Caco-2 (cell line): ENCODE measurements at regions not wholly inside any gene's neighbourhood (a gene's known extent, or its start where the extent isn't known, plus 50 kb on each side); places are given as distances from the start of the nearest gene placed in this dataset.

Source experiments
- BruUV-seq: library from RNA; stranded (reverse); fragments of 400-500 nt; replicated peaks from 2 replicates; lab custom pipeline; 2021; lab: Mats Ljungman, UMichigan
- CTCF ChIA-PET: fragments of 300-600 bp; sonication (Branson Sonifier 250); formaldehyde crosslinking; loops from one replicate; lab custom pipeline; 2022; ENCODE audit warnings: antibody characterized with exemption; lab: Charles Lee
- POLR2A ChIA-PET: fragments of 300-600 bp; sonication (Branson Sonifier 250); formaldehyde crosslinking; loops from one replicate; lab custom pipeline; 2022; ENCODE audit warnings: antibody characterized with exemption; lab: Charles Lee
- DNase-seq, 2 experiments: peaks; one replicate each; pipeline versions ENCODE4 v3.0.0 to v3.0.0-alpha.2; 2020 to 2022
- H3K27me3 ChIP-seq: replicated peaks from 2 replicates; pipeline ENCODE4 v1.6.0; 2011; ENCODE audit warnings: low read length; ENCODE audit not compliant: control insufficient read depth, insufficient read depth
- H3K36me3 ChIP-seq: 2 replicates; pipeline ENCODE4 v1.5.1; 2011; ENCODE audit warnings: low read length; ENCODE audit not compliant: control insufficient read depth, insufficient read depth
- H3K4me1 ChIP-seq: fragments of 250-450 bp; sonication (Bioruptor Pico); 2 replicates; pipeline ENCODE4 v1.5.1; 2020; ENCODE audit warnings: mild to moderate bottlenecking
- H3K4me3 ChIP-seq: 2 replicates; pipeline ENCODE4 v1.5.1; 2011; ENCODE audit warnings: low read depth, mild to moderate bottlenecking, control low read depth, low read length
- H3K9me3 ChIP-seq: fragments of 250-450 bp; sonication (Bioruptor Pico); 2 replicates; pipeline ENCODE4 v1.5.1; 2020; ENCODE audit warnings: mild to moderate bottlenecking, moderate library complexity
- H3K27ac Mint-ChIP-seq: one replicate; pipeline ENCODE4 v1.8.0; 2022; ENCODE audit warnings: mixed read lengths; ENCODE audit not compliant: unreplicated experiment
- H3K27me3 Mint-ChIP-seq: one replicate; pipeline ENCODE4 v1.8.0; 2022; ENCODE audit warnings: mixed read lengths; ENCODE audit not compliant: insufficient read depth, unreplicated experiment
- H3K36me3 Mint-ChIP-seq: one replicate; pipeline ENCODE4 v1.8.0; 2022; ENCODE audit warnings: mild to moderate bottlenecking, mixed read lengths; ENCODE audit not compliant: insufficient read depth, unreplicated experiment
- H3K4me1 Mint-ChIP-seq: one replicate; pipeline ENCODE4 v1.8.0; 2022; ENCODE audit warnings: low read depth, mixed read lengths; ENCODE audit not compliant: unreplicated experiment
- H3K4me3 Mint-ChIP-seq: one replicate; pipeline ENCODE4 v1.8.0; 2022; ENCODE audit warnings: mild to moderate bottlenecking, moderate library complexity, mixed read lengths; ENCODE audit not compliant: unreplicated experiment
- H3K9me3 Mint-ChIP-seq: one replicate; pipeline ENCODE4 v1.8.0; 2022; ENCODE audit warnings: mixed read lengths; ENCODE audit not compliant: unreplicated experiment
- intact Hi-C: fragments of 100-400 bp; cut with micrococcal nuclease; formaldehyde crosslinking; loops from one replicate; pipeline ENCODE4 v1.10.0; 2022; ENCODE audit not compliant: unreplicated experiment
- TF ChIP-seq, protein P1 (sequence below), 2 experiments: fragments of 200-600 bp in 1 of 2; IDR thresholded peaks; 1 replicate in 1 of 2; 2 replicates in 1 of 2; pipeline versions ENCODE4 v1.5.1 to v1.8.0; 2011 to 2022; ENCODE audit warnings: antibody characterized with exemption in 1 of 2, control low read depth in 1 of 2, inconsistent platforms in 1 of 2, low read depth in 1 of 2, low read length in 1 of 2, mild to moderate bottlenecking in 1 of 2, moderate library complexity in 1 of 2; ENCODE audit not compliant: insufficient read depth in 1 of 2, severe bottlenecking in 1 of 2, unreplicated experiment in 1 of 2

DNA sequence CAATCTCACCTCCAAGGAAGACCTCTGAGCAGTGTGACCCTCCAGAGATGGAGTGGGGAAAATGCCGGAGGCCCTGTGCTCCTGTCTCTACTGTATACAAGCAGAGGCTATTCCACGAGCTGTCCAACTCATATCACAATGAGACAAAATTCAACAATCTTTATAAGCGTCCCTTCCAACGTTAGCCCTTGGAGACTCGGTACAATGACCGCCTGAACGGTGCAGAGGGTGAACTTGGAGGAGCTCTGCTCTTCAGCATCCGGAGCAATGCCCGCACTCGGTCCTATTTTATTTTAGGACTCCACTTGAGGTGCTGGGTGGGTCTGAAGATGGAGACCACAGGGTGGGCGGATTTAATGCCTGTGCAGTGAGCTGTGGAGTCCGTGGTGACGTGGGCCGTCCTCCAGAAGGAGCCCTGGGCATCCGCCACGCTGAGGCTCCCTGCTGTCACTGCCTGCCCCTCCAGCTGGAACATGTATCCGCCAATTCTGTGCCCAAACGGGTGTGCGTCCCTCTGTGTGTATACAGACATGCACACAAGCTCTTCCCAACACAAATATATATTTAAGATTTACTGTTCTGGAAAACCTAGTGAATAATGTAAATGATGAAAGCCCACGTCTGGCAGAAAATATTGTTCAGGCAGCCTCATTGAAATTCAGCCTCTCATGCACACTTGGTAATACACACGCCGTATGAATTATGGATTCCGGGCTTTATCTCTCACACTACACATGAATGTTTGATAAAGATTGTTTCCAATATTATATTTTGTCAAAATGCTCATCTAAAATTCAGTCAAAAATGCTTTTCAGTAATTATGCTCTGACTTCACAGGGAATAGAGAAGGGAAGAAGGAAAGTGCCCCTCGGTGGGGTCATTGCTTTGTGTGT, 239.9 kb upstream of the ZMIZ1 start:
- Mint-ChIP-seq H3K4me1 (no peaks in the 10 kb centered on the region), H3K36me3 (peaks cover 4% of the 10 kb centered on the region), H3K27ac (no peak overlapping the region), H3K9me3 (no peaks in the 10 kb centered on the region), H3K27me3 (no peaks in the 10 kb centered on the region), H3K4me3 (no peak overlapping the region)
- ChIA-PET CTCF (no interaction called here), POLR2A (no interaction called here)
- intact Hi-C loops = no loop called here
- H3K36me3 ChIP-seq = no peaks in the 10 kb centered on the region
- BruUV-seq = no TSS peak
- TF ChIP-seq, protein P1, sequence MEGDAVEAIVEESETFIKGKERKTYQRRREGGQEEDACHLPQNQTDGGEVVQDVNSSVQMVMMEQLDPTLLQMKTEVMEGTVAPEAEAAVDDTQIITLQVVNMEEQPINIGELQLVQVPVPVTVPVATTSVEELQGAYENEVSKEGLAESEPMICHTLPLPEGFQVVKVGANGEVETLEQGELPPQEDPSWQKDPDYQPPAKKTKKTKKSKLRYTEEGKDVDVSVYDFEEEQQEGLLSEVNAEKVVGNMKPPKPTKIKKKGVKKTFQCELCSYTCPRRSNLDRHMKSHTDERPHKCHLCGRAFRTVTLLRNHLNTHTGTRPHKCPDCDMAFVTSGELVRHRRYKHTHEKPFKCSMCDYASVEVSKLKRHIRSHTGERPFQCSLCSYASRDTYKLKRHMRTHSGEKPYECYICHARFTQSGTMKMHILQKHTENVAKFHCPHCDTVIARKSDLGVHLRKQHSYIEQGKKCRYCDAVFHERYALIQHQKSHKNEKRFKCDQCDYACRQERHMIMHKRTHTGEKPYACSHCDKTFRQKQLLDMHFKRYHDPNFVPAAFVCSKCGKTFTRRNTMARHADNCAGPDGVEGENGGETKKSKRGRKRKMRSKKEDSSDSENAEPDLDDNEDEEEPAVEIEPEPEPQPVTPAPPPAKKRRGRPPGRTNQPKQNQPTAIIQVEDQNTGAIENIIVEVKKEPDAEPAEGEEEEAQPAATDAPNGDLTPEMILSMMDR (IDR thresholded peaks at IDR 0.05; ENCODE audit: insufficient read depth in 1 of 2, low read depth in 1 of 2, low read length in 1 of 2, severe bottlenecking in 1 of 2, unreplicated experiment in 1 of 2) = no peak
- no peak overlapping the region for H3K4me3 ChIP-seq
- H3K4me1 ChIP-seq = no peaks in the 10 kb centered on the region
- no peaks in the 10 kb centered on the region for H3K27me3 ChIP-seq
- H3K9me3 ChIP-seq = no peaks in the 10 kb centered on the region
- no peak for DNase-seq

DNA sequence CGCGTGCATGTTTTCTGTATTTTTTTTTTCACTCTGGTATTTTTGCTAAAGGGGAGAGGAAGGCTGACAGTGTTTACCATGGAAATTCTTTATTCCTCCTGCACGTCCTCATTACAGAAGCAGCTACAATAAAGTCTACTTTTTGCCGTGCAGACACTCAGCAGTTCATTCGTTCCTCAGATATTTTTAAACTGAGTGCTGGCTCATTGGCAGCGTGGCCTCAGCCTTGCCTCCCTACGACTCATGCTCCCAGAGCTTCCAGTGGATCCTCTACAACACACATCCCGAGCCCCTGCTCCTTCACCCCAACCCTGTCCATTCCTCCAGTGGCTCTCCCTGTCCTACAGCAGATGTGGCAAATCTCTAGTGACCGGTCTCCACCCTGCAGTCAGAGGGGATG, 239.2 kb upstream of the ZMIZ1 start:
- Mint-ChIP-seq H3K27ac (no peak overlapping the region), H3K4me3 (no peak overlapping the region), H3K9me3 (no peaks in the 10 kb centered on the region), H3K27me3 (no peaks in the 10 kb centered on the region), H3K36me3 (peaks cover 4% of the 10 kb centered on the region), H3K4me1 (no peaks in the 10 kb centered on the region)
- no peak overlapping the region for H3K4me3 ChIP-seq
- TF ChIP-seq, protein P1 (IDR thresholded peaks at IDR 0.05; ENCODE audit: insufficient read depth in 1 of 2, low read depth in 1 of 2, low read length in 1 of 2, severe bottlenecking in 1 of 2, unreplicated experiment in 1 of 2) = no peak
- H3K9me3 ChIP-seq = no peaks in the 10 kb centered on the region
- no peaks in the 10 kb centered on the region for H3K36me3 ChIP-seq
- no peaks in the 10 kb centered on the region for H3K4me1 ChIP-seq
- BruUV-seq = no TSS peak
- ChIA-PET POLR2A (no interaction called here), CTCF (no interaction called here)
- intact Hi-C loops = no loop called here
- DNase-seq = no peak
- H3K27me3 ChIP-seq = no peaks in the 10 kb centered on the region

DNA sequence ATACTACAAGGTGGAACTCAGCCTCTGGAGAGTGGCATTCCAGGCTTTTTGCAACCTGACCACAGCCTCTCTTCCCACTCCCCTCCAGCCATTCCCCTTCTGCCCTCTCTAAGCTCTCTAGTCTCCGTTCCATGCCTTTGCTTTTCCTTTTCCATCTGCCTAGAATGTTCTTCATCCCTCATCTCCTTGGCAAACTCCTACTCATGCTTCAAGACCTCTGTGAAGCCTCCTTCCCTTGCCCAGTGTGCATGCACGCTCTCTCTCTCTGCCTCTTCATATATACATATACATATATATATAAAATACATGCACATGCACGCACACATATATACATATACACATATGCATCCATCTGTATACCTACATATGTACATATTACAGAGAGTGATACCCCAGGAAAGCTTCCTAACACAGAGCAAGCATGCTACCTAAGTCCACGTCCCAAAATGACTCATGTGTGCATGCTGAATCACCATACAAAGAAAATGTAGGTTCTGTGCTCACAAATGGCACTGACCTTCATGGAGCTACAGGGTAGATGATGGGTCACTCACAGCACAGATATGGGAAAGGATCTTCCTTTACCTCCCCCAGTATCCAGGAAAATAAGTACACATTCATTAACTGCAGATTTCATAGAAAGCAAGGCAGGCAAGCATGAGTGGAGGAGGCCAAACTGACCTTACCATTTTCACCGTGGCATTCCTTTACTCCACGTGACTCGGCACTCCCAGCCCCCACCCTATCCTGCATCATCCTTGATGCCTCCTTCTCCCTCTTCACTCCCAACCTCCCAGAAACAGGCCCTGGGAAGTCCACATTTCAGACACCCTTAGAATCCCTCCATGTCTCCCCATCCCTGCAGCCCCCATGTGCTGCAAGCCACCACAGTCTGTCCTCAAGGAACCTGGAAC, 238.4 kb upstream of the ZMIZ1 start:
- Mint-ChIP-seq H3K9me3 (no peaks in the 10 kb centered on the region), H3K4me3 (no peak overlapping the region), H3K27me3 (peaks cover 3% of the 10 kb centered on the region), H3K4me1 (no peaks in the 10 kb centered on the region), H3K27ac (no peak overlapping the region), H3K36me3 (peaks cover 4% of the 10 kb centered on the region)
- TF ChIP-seq, protein P1 (IDR thresholded peaks at IDR 0.05; ENCODE audit: insufficient read depth in 1 of 2, low read depth in 1 of 2, low read length in 1 of 2, severe bottlenecking in 1 of 2, unreplicated experiment in 1 of 2) = no peak
- Histone ChIP-seq H3K4me3 (no peak overlapping the region), H3K36me3 (no peaks in the 10 kb centered on the region), H3K9me3 (no peaks in the 10 kb centered on the region), H3K27me3 (no peaks in the 10 kb centered on the region), H3K4me1 (no peaks in the 10 kb centered on the region)
- ChIA-PET POLR2A (no interaction called here), CTCF (no interaction called here)
- BruUV-seq = no TSS peak
- DNase-seq = no peak
- intact Hi-C loops = no loop called here
